Activated naive CD4-positive, alpha-beta T cell treated with anti-CD3 and anti-CD28 coated beads, Interleukin-2, amount 10 ng/mL, durations not matched to agents 7 days and 5 days (primary cell): ENCODE measurements at regions not wholly inside any gene's neighbourhood (a gene's known extent, or its start where the extent isn't known, plus 50 kb on each side); places are given as distances from the start of the nearest gene placed in this dataset.
A peak's percentile ranks its signal among the peaks of the same experiment; 100 is the strongest.

Experiments used
- CTCF ChIA-PET: fragments of 350-600 bp; sonication (Branson Sonifier 250); formaldehyde crosslinking; loops from one replicate; lab custom pipeline; 2021; ENCODE audit warnings: antibody characterized with exemption; lab: Charles Lee
- DNase-seq: peaks from one replicate; pipeline ENCODE4 v3.0.0-alpha.2; 2020
- H3K27ac Mint-ChIP-seq: one replicate; pipeline ENCODE4 v1.8.0; 2021; ENCODE audit warnings: mild to moderate bottlenecking, moderate library complexity, mixed read lengths
- H3K27me3 Mint-ChIP-seq: one replicate; pipeline ENCODE4 v1.8.0; 2021; ENCODE audit warnings: mild to moderate bottlenecking, mixed read lengths
- H3K36me3 Mint-ChIP-seq: one replicate; pipeline ENCODE4 v1.8.0; 2021; ENCODE audit warnings: mixed read lengths
- H3K4me1 Mint-ChIP-seq: one replicate; pipeline ENCODE4 v1.8.0; 2021; ENCODE audit warnings: mixed read lengths
- H3K4me3 Mint-ChIP-seq: one replicate; pipeline ENCODE4 v1.8.0; 2021; ENCODE audit warnings: mild to moderate bottlenecking, moderate library complexity, mixed read lengths
- H3K9me3 Mint-ChIP-seq: one replicate; pipeline ENCODE4 v1.8.0; 2021; ENCODE audit warnings: mixed read lengths

- H3K27ac Mint-ChIP-seq, result no peak overlapping the region
- peaks cover 52% of the 10 kb centered on the region for H3K27me3 Mint-ChIP-seq
- DNase-seq, result no peak
- H3K4me3 Mint-ChIP-seq, result no peak overlapping the region
- no peaks in the 10 kb centered on the region for H3K36me3 Mint-ChIP-seq
- no peaks in the 10 kb centered on the region for H3K9me3 Mint-ChIP-seq
- CTCF ChIA-PET, result interaction anchor here (0.6 to 4.0 kb wide), 20 partner anchors 15 to 580 kb away, joined by 3 to 36 read pairs (median 4); partner anchors contain the start of gene DYNLRB1
- H3K4me1 Mint-ChIP-seq, result peaks cover 11% of the 10 kb centered on the region
Observed at GRCh38 chr20:34190262-34190661, 51.0 kb upstream of the ASIP start.

GRCh38 chr20:34190679-34191090 is 50.5 kb upstream of the ASIP start:
- H3K4me3 Mint-ChIP-seq, result no peak overlapping the region
- peaks cover 11% of the 10 kb centered on the region for H3K4me1 Mint-ChIP-seq
- peaks cover 52% of the 10 kb centered on the region for H3K27me3 Mint-ChIP-seq
- no peaks in the 10 kb centered on the region for H3K9me3 Mint-ChIP-seq
- H3K27ac Mint-ChIP-seq, result no peak overlapping the region
- H3K36me3 Mint-ChIP-seq, result no peaks in the 10 kb centered on the region
- DNase-seq, result peak; percentile 68
- CTCF ChIA-PET, result interaction anchor here (0.6 to 4.0 kb wide), 22 partner anchors 15 to 697 kb away, joined by 3 to 36 read pairs (median 4); partner anchors contain the start of gene DYNLRB1
